ENCODE measurements at regions not wholly inside any gene's neighbourhood (a gene's known extent, or its start where the extent isn't known, plus 50 kb on each side); places are given as distances from the start of the nearest gene placed in this dataset.
"Not testable (repeated sequence)": the region's sequence is repeated elsewhere in the genome, so short reads cannot be mapped to it uniquely, and the experiment has no call there.

DNA sequence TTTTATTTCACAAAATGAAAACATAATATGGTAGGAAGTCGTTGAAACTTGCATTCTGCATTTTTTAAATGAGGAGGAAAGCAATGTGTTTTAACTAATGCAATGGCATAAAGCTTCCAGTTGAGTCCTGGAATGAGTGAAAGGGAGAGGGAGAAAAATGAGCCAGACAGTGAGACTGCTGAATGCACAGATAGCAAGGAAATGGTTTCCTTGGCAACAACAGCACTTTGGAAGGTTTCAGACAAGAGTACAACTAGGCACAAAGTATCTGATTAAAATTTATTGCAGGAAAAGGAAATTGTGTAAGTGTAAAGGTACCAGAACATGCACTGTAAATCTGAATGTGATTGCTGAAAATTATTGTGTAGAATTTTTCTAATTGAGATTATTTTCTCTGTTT, 320.1 kb upstream of the KYNU start:
- no peaks in the 10 kb centered on the region for H3K36me3 ChIP-seq (replicated peaks in 1 of 2; ENCODE audit: control extremely low read depth in 1 of 2, control insufficient read depth in 1 of 2, extremely low read depth in 1 of 2, insufficient read depth in 2 of 2, low read length in 1 of 2)
- H2AFZ ChIP-seq (ENCODE audit: insufficient read depth, low read depth, low read length, poor library complexity, severe bottlenecking): no peak overlapping the region
- TF ChIP-seq CTCF (IDR thresholded peaks at IDR 0.05) (no peak), EZH2 (IDR thresholded peaks at IDR 0.05; ENCODE audit: borderline replicate concordance, insufficient read depth, low read depth, low read length, poor library complexity, severe bottlenecking) (no peak)
- Mint-ChIP-seq H3K4me3 (no peak overlapping the region), H3K27ac (no peak overlapping the region), H3K9me3 (ENCODE audit: insufficient read depth) (no peaks in the 10 kb centered on the region), H3K27me3 (peaks cover 5% of the 10 kb centered on the region), H3K4me1 (no peaks in the 10 kb centered on the region)
- ChIA-PET CTCF (no interaction called here), POLR2A (no interaction called here)
- no peak for DNase-seq
- no peak overlapping the region for H3K4me2 ChIP-seq (replicated peaks; ENCODE audit: low read depth, low read length, poor library complexity, severe bottlenecking)
- no peak overlapping the region for H3K4me3 ChIP-seq (ENCODE audit: control extremely low read depth in 1 of 5, extremely low read depth in 1 of 5, insufficient read depth in 1 of 5, low read depth in 2 of 5, low read length in 4 of 5)
- no peaks in the 10 kb centered on the region for H3K4me1 ChIP-seq (ENCODE audit: control insufficient read depth in 2 of 2, insufficient read depth in 2 of 2, low read length in 2 of 2)
- intact Hi-C loops (cut with micrococcal nuclease): no loop called here
- H3K27ac ChIP-seq (ENCODE audit: low read length in 2 of 2): no peak overlapping the region
- H3K79me2 ChIP-seq (ENCODE audit: control insufficient read depth, insufficient read depth, low read length): no peaks in the 10 kb centered on the region
- no peaks in the 10 kb centered on the region for H3K27me3 ChIP-seq (replicated peaks in 1 of 4; ENCODE audit: control extremely low read depth in 1 of 4, control insufficient read depth in 3 of 4, insufficient read depth in 4 of 4, low read length in 3 of 4)
- H3K9ac ChIP-seq (ENCODE audit: low read length): no peak overlapping the region
- peaks cover 0 to 8% (median 0%) of the 10 kb centered on the region in 3 donors for H3K9me3 ChIP-seq (ENCODE audit: control extremely low read depth in 1 of 3, control insufficient read depth in 2 of 3, insufficient read depth in 1 of 3, low read length in 2 of 3)
- 0% methylated on average over 1 of the region's 1 CpG for WGBS (ENCODE audit: insufficient coverage)
- no peak for ATAC-seq (ENCODE audit: low read depth)
- no peaks in the 10 kb centered on the region for H4K20me1 ChIP-seq (ENCODE audit: control insufficient read depth, insufficient read depth, low read length, poor library complexity, severe bottlenecking)

DNA sequence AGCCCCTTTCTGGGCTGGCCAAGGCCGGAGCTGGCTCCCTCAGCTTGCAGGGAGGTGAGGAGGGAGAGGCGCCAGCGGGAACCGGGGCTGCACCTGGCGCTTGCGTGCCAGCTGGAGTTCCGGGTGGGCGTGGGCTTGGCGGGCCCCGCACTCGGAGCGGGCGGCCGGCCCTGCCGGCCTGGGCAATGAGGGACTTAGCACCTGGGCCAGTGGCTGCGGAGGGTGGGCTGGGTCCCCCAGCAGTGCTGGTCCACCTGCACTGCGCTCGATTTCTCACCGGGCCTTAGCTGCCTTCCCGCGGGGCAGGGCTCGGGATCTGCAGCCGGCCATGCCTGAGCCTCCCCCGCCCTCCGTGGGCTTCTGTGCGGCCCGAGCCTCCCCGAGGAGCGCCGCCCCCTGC, 331.5 kb upstream of the KYNU start:
- H3K27ac ChIP-seq (ENCODE audit: low read length in 2 of 2); H3K4me1 Mint-ChIP-seq; H3K27me3 ChIP-seq (replicated peaks in 1 of 4; ENCODE audit: control extremely low read depth in 1 of 4, control insufficient read depth in 3 of 4, insufficient read depth in 4 of 4, low read length in 3 of 4); H3K9ac ChIP-seq (ENCODE audit: low read length); H3K4me1 ChIP-seq (ENCODE audit: control insufficient read depth in 2 of 2, insufficient read depth in 2 of 2, low read length in 2 of 2); POLR2A ChIA-PET; H3K4me3 Mint-ChIP-seq; H3K27me3 Mint-ChIP-seq; H3K4me3 ChIP-seq (ENCODE audit: control extremely low read depth in 1 of 5, extremely low read depth in 1 of 5, insufficient read depth in 1 of 5, low read depth in 2 of 5, low read length in 4 of 5); H3K79me2 ChIP-seq (ENCODE audit: control insufficient read depth, insufficient read depth, low read length); CTCF ChIA-PET; H3K36me3 ChIP-seq (replicated peaks in 1 of 2; ENCODE audit: control extremely low read depth in 1 of 2, control insufficient read depth in 1 of 2, extremely low read depth in 1 of 2, insufficient read depth in 2 of 2, low read length in 1 of 2); H3K9me3 ChIP-seq (ENCODE audit: control extremely low read depth in 1 of 3, control insufficient read depth in 2 of 3, insufficient read depth in 1 of 3, low read length in 2 of 3); ATAC-seq (ENCODE audit: low read depth); H3K27ac Mint-ChIP-seq; H3K9me3 Mint-ChIP-seq (ENCODE audit: insufficient read depth); H3K4me2 ChIP-seq (replicated peaks; ENCODE audit: low read depth, low read length, poor library complexity, severe bottlenecking); intact Hi-C loops (cut with micrococcal nuclease); DNase-seq; H4K20me1 ChIP-seq (ENCODE audit: control insufficient read depth, insufficient read depth, low read length, poor library complexity, severe bottlenecking); H2AFZ ChIP-seq (ENCODE audit: insufficient read depth, low read depth, low read length, poor library complexity, severe bottlenecking): not testable (repeated sequence)
- WGBS (ENCODE audit: insufficient coverage): 97% methylated on average over 29 of the region's 30 CpGs

All from B cell (primary cell).